Activated naive CD8-positive, alpha-beta T cell (primary cell): ENCODE measurements at regions not wholly inside any gene's neighbourhood (a gene's known extent, or its start where the extent isn't known, plus 50 kb on each side); places are given as distances from the start of the nearest gene placed in this dataset.

Experiments used
- H3K27ac Mint-ChIP-seq: one replicate; pipeline ENCODE4 v1.8.0; 2021; ENCODE audit warnings: mixed read lengths
- H3K27me3 Mint-ChIP-seq: one replicate; pipeline ENCODE4 v1.8.0; 2021; ENCODE audit warnings: mixed read lengths
- H3K36me3 Mint-ChIP-seq: one replicate; pipeline ENCODE4 v1.8.0; 2021; ENCODE audit warnings: mixed read lengths
- H3K4me1 Mint-ChIP-seq: one replicate; pipeline ENCODE4 v1.8.0; 2021; ENCODE audit warnings: low read depth, mixed read lengths
- H3K4me3 Mint-ChIP-seq: one replicate; pipeline ENCODE4 v1.8.0; 2021; ENCODE audit warnings: mild to moderate bottlenecking, mixed read lengths
- H3K9me3 Mint-ChIP-seq: one replicate; pipeline ENCODE4 v1.8.0; 2021; ENCODE audit warnings: low read depth, mixed read lengths

GRCh38 chr11:32267679-32268187 is 167.6 kb downstream of the WT1 start:
- Mint-ChIP-seq H3K27me3 (peaks cover 16% of the 10 kb centered on the region), H3K4me1 (no peaks in the 10 kb centered on the region), H3K4me3 (no peak overlapping the region), H3K36me3 (no peaks in the 10 kb centered on the region), H3K9me3 (no peaks in the 10 kb centered on the region), H3K27ac (no peak overlapping the region)

GRCh38 chr11:32273931-32274330 is 161.4 kb downstream of the WT1 start:
- Mint-ChIP-seq H3K4me1 (no peaks in the 10 kb centered on the region), H3K4me3 (no peak overlapping the region), H3K36me3 (no peaks in the 10 kb centered on the region), H3K27ac (no peak overlapping the region), H3K9me3 (no peaks in the 10 kb centered on the region), H3K27me3 (peaks cover 21% of the 10 kb centered on the region)

- Mint-ChIP-seq H3K9me3 (no peaks in the 10 kb centered on the region), H3K27me3 (peaks cover 19% of the 10 kb centered on the region), H3K27ac (no peak overlapping the region), H3K36me3 (no peaks in the 10 kb centered on the region), H3K4me1 (no peaks in the 10 kb centered on the region), H3K4me3 (no peak overlapping the region)
These were observed 155.7 kb downstream of the WT1 start for GRCh38 chr11:32279672-32280071.

- Mint-ChIP-seq H3K36me3 (no peaks in the 10 kb centered on the region), H3K9me3 (no peaks in the 10 kb centered on the region), H3K4me1 (no peaks in the 10 kb centered on the region), H3K27ac (no peak overlapping the region), H3K4me3 (no peak overlapping the region), H3K27me3 (peaks cover 16% of the 10 kb centered on the region)
These were observed 155.0 kb downstream of the WT1 start for GRCh38 chr11:32280339-32280738.

- Mint-ChIP-seq H3K4me3 (no peak overlapping the region), H3K36me3 (no peaks in the 10 kb centered on the region)
These were observed 147.1 kb downstream of the WT1 start for GRCh38 chr11:32288276-32288675.

GRCh38 chr11:32289701-32290100 is 145.6 kb downstream of the WT1 start:
- Mint-ChIP-seq H3K4me1 (no peaks in the 10 kb centered on the region), H3K4me3 (no peak overlapping the region), H3K27ac (no peak overlapping the region), H3K9me3 (no peaks in the 10 kb centered on the region), H3K27me3 (peaks cover 8% of the 10 kb centered on the region), H3K36me3 (no peaks in the 10 kb centered on the region)

More at GRCh38 chr11:32288276-32288675, 147.1 kb downstream of the WT1 start:
- Mint-ChIP-seq H3K27ac (no peak overlapping the region), H3K4me1 (no peaks in the 10 kb centered on the region), H3K27me3 (peaks cover 8% of the 10 kb centered on the region), H3K9me3 (no peaks in the 10 kb centered on the region)

GRCh38 chr11:32290783-32291182 is 144.6 kb downstream of the WT1 start:
- Mint-ChIP-seq H3K4me1 (no peaks in the 10 kb centered on the region), H3K36me3 (no peaks in the 10 kb centered on the region), H3K4me3 (no peak overlapping the region), H3K9me3 (no peaks in the 10 kb centered on the region), H3K27me3 (peaks cover 9% of the 10 kb centered on the region), H3K27ac (no peak overlapping the region)

- Mint-ChIP-seq H3K36me3 (no peaks in the 10 kb centered on the region), H3K27me3 (peaks cover 1% of the 10 kb centered on the region)
These were observed 137.7 kb downstream of the WT1 start for GRCh38 chr11:32297611-32298011.

GRCh38 chr11:32302826-32303225 is 132.5 kb downstream of the WT1 start:
- Mint-ChIP-seq H3K4me3 (no peak overlapping the region), H3K27me3 (no peaks in the 10 kb centered on the region), H3K9me3 (no peaks in the 10 kb centered on the region), H3K4me1 (no peaks in the 10 kb centered on the region), H3K36me3 (no peaks in the 10 kb centered on the region), H3K27ac (no peak overlapping the region)

More at GRCh38 chr11:32297611-32298011, 137.7 kb downstream of the WT1 start:
- no peaks in the 10 kb centered on the region for H3K4me1 Mint-ChIP-seq
- no peak overlapping the region for H3K27ac Mint-ChIP-seq
- no peak overlapping the region for H3K4me3 Mint-ChIP-seq
- no peaks in the 10 kb centered on the region for H3K9me3 Mint-ChIP-seq

GRCh38 chr11:32304521-32304920 is 130.8 kb downstream of the WT1 start:
- Mint-ChIP-seq H3K4me1 (no peaks in the 10 kb centered on the region), H3K36me3 (no peaks in the 10 kb centered on the region), H3K27me3 (peaks cover 3% of the 10 kb centered on the region), H3K4me3 (no peak overlapping the region), H3K9me3 (no peaks in the 10 kb centered on the region), H3K27ac (no peak overlapping the region)

- Mint-ChIP-seq H3K27me3 (peaks cover 3% of the 10 kb centered on the region), H3K4me3 (no peak overlapping the region), H3K4me1 (no peaks in the 10 kb centered on the region), H3K9me3 (no peaks in the 10 kb centered on the region), H3K36me3 (no peaks in the 10 kb centered on the region), H3K27ac (no peak overlapping the region)
These were observed 129.9 kb downstream of the WT1 start for GRCh38 chr11:32305460-32305859.

GRCh38 chr11:32307471-32307870 is 127.9 kb downstream of the WT1 start:
- no peaks in the 10 kb centered on the region for H3K36me3 Mint-ChIP-seq
- no peaks in the 10 kb centered on the region for H3K9me3 Mint-ChIP-seq
- H3K27me3 Mint-ChIP-seq = peaks cover 6% of the 10 kb centered on the region
- H3K4me1 Mint-ChIP-seq = no peaks in the 10 kb centered on the region
- no peak overlapping the region for H3K4me3 Mint-ChIP-seq
- no peak overlapping the region for H3K27ac Mint-ChIP-seq

- Mint-ChIP-seq H3K9me3 (no peaks in the 10 kb centered on the region), H3K27ac (no peak overlapping the region), H3K4me3 (no peak overlapping the region), H3K36me3 (no peaks in the 10 kb centered on the region), H3K27me3 (peaks cover 8% of the 10 kb centered on the region), H3K4me1 (peaks cover 2% of the 10 kb centered on the region)
These were observed 127.4 kb downstream of the WT1 start for GRCh38 chr11:32307913-32308312.

- Mint-ChIP-seq H3K27me3 (peaks cover 9% of the 10 kb centered on the region), H3K27ac (no peak overlapping the region), H3K4me1 (peaks cover 3% of the 10 kb centered on the region), H3K36me3 (no peaks in the 10 kb centered on the region), H3K9me3 (no peaks in the 10 kb centered on the region), H3K4me3 (no peak overlapping the region)
These were observed 125.7 kb downstream of the WT1 start for GRCh38 chr11:32309530-32310213.

- Mint-ChIP-seq H3K27ac (no peak overlapping the region), H3K4me3 (no peak overlapping the region), H3K36me3 (no peaks in the 10 kb centered on the region), H3K27me3 (peaks cover 9% of the 10 kb centered on the region), H3K4me1 (peaks cover 3% of the 10 kb centered on the region), H3K9me3 (no peaks in the 10 kb centered on the region)
These were observed 125.1 kb downstream of the WT1 start for GRCh38 chr11:32310214-32310601.
